HG03457 (cell line): ENCODE measurements at regions not wholly inside any gene's neighbourhood (a gene's known extent, or its start where the extent isn't known, plus 50 kb on each side); places are given as distances from the start of the nearest gene placed in this dataset.

Experiments
- ATAC-seq: cut with Tn5 transposase; IDR thresholded peaks from one replicate; pipeline ENCODE4 v1.9.1; 2021; ENCODE audit warnings: moderate number of reproducible peaks; ENCODE audit not compliant: unreplicated experiment

DNA sequence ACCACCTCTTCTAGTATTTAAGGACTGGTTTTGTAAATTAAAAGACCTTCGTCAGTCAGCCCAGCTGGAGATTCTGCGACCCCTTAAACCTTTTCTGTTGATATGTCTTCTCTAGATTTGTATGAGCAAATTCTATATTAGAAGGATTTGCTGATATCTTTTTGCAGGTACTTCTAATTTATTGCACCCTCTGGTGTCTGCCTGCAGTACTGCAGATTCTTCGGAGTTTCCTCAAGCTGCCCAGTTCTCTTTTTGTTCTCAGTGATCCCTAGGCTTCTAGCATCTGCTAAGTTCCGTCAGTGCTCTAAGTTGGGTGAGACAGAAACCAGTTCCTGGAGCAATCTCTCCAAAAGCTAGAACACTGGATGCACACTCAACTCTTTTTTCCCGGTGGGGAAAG, 545.2 kb downstream of the C4orf33 start:
- ATAC-seq: peak; percentile 81

DNA sequence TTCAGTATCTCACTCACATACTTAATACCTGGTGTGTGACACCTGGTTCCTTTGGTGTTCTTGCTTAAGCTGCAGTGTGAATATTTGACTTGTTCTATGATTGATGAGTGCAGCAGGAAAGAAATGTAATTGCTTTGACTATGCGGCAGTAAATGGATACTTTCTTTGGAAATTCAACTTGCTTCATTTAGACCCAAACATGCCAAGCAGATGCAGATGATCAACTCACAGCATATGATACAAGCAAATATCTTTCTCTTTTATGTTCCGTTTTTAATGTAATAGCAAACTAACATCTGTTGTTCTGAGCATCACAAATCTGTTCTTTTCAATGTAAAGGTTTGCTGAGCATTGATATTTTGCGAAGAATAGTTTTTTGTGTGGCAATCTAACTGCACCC, 549.5 kb downstream of the C4orf33 start:
- no peak for ATAC-seq

DNA sequence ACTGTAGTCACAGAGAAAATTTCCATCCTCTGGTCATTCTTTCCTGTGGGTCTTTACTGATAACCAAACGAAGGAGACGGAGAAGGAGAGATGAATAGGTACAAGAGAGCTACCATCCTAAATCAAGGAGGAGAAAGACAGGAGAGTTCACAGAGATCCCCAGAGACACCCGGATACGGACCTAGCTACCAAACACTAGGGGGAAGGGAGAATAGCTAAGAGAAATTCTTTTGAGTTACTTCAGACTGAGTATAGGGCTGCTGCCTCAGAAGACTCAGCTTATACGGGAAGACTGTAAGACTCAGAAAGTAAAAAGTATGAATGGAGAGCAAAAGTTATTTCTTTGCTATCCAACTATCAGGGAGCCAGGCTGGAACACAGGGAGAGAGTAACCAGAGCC, 572.1 kb downstream of the C4orf33 start:
- no peak for ATAC-seq

DNA sequence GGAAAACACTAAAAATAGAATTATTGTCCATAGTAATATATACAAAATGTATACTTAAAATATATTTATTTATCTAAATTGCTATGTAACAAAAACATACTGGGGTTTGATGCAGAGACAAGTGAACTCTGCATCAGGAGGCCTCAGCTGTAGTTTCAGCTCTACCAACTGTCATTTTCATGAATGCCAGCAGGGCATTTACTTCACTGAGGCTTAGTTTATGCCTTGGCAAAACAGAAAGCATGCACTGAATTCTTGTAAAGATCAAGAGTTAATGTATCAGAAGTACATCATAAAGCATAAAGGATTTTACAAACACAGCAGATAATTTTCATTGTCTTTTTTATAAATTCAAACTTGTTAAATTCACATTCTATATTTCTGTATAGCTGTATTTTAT, 577.0 kb downstream of the C4orf33 start:
- ATAC-seq: no peak

DNA sequence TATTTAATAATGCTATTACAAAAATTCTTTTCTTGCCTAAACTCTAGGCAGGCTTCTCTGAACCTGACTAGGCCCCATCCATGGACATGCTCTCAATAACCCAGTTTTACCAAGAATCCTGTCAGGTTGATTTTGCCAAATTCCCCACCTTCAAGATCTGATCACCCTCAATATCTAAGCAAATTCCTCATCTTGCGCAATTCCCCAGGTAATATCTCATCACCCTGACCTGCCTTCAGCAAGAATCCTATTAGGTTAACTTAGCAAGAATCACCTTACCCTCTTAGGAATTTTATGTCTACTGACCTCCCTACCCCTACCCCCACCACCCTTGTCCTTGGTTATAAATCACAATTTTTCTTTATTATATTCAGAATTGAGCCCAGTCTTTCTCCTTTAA, 579.1 kb downstream of the C4orf33 start:
- ATAC-seq: no peak

DNA sequence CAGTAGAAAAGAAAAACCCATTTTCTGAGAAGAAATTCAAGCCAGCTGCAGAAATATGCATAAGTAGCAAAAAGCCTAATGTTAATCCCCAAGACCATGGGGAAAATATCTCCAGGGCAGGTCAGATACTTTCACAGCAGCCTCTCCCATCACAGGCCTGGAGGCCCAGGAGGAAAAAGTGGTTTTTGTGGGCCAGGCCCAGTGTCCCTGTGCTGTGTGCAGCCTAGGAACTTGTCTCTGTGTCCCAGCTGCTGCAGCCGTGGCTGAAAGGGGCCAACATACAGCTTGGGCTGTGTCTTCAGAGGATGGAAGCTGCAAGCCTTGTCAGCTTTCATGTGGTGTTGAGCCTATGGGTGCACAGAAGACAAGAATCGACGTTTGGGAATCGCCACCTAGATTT, 581.0 kb downstream of the C4orf33 start:
- ATAC-seq: no peak

DNA sequence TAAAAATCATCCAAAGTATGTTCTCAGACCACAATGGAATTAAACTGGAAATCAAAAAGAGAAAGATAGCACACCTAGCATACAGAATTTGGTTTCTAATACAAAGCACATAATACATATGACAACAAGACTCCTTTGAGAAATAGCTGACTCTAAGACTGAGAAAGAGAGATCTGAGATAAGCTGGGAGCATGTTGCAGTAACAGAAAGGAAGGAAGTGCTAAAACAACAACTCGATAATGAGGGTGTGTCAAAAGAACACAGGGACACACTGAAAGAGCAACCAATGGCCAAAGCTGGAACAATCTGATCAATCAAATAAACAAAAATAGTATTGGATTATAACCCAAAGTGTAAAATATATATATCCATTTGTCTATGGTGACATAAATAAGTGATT, 586.6 kb downstream of the C4orf33 start:
- ATAC-seq: no peak

DNA sequence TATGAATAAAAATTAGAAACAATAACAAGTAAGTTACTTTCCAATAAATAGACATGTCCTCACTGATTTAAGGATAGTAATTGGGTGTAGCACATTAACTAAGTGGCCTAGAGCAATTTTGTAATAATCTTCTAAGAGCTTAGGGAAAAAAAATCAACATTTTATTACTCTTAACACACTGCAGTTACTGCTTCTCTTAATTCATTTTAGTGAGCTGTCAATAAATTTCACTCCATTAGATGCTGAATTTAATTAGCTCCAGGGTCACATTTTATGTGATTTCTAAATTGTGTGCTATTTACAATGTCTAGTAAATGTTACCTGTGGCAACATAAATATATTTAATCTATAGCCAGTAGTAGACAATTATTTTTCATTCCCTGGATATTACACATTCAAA, 612.0 kb downstream of the C4orf33 start:
- ATAC-seq: no peak

DNA sequence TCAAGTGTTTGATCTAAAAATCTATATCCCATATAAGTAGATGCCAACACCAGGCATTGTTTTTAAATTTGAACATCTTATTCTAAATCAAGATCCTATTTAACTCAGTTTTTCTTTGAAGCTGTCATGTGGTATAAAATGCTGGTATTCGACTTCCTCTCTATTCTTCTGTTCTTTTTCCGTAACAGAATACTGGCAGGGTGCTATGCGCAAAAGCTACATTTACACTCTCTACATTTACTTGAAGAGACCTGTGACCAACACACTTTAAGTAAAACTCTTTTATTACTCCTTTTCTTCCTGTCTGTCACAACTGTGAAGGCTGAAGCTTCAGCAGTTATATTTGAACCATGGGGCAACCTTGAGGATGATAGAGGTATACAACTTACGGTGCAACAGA, 612.8 kb downstream of the C4orf33 start:
- ATAC-seq: no peak

DNA sequence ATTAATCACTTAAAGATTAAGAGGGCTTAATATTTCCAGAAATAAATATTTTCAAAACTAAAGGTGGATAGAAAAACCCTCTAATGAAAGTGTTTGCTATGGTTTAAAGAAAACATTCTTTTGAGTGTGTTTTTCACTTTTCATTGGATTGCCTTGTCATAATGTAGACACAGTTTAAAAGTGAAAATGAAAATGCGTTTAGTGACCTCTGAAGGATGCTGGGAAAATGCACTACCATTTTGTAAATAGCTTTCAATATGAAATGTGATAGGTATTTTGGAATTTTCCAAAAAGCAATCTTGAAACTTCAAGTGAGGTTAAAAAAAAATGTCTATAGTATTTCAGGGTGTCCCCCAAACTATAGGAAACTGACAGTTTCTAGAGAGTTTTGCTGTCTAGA, 642.2 kb downstream of the C4orf33 start:
- no peak for ATAC-seq

DNA sequence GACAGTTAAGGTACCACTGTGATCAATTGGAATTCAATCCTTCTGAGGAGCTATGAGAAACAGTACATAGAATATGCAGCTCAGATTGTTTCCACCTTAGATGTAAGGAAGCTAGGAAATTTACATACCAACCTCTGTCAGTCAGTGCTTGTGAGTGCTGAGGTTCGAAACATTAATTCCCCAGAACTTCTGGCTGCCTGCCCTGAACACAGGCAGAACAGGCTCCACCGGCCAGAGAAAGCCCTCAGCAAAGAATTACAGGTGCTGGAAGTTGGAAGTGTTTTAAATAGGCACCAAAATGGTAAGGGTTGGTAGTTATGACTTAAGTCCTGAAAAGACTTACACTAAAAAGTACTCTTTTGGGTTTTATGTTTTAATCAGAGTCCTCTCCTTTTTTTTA, 651.8 kb downstream of the C4orf33 start:
- ATAC-seq: no peak

DNA sequence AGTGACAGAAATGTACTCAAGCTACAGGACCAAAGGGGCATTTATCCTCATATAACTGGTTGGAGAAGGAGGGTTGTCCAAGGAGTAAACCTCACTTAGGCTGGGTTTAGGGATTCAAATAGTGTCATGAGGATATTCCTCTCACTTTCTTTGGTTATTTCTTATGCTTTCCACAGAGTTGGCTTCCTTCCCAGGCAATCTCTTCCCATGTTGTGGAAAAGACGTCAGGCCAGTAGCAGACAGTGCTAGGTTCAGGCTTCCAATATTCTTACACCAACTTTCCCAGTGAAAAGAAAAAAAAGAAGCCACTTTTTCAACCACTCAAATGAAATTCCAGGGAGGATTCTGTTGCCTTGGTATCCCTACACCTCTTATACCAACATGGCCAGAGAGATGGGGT, 653.0 kb downstream of the C4orf33 start:
- no peak for ATAC-seq

DNA sequence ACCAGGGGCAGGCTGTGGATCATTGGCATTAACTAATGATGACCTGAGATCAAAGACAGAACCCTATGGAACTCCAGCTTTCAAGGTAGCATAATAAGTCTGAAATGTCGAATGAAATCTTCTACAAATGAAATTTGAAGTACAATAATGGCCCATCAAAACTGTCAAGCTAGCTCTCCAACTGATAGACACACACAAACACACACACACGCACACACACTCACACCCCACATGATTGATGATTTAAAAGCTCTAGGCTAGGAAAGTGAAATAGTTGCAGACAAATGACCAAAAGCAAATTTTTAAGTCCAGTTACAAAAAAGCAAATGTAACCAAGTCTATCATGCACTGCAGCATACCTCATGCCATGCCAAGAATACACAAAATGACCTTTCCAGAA, 655.7 kb downstream of the C4orf33 start:
- ATAC-seq: no peak

DNA sequence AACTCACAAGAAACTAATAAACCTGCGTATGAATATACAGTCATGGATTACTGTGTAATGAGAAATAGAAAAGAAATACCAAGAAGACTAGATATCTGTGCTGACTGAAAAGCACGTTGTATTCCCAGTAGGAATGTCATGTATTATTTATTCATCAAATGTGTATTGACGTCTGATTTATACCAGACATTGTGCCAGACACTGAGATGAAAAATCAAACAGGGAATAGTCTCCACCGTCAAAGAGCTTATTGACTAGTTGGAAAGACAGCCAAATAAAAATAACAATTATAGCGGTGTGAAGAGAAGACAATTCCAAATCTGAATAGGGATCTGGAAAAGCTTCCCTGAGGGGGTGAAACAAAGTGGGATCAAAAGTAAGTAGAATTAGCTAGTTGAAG, 687.6 kb downstream of the C4orf33 start:
- ATAC-seq: no peak

DNA sequence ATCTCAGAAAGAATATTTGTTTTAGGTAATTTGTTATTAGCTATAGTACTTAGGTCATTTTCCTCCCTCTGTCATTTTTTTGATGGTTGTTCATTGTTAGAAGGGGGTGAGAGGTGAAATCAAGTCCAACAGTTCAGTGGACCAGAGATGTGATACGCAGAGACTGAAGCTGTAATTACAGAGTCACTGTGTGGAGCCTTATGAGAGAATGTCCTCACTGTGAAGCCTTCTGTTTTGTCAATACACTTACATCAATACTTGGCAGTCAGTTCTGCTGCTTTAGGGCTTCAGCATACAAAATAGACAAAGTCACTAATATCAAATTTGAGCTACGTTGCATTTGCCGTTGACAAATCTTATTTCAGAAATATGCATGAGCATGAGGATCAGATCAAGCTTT, 692.5 kb downstream of the C4orf33 start:
- ATAC-seq: no peak

DNA sequence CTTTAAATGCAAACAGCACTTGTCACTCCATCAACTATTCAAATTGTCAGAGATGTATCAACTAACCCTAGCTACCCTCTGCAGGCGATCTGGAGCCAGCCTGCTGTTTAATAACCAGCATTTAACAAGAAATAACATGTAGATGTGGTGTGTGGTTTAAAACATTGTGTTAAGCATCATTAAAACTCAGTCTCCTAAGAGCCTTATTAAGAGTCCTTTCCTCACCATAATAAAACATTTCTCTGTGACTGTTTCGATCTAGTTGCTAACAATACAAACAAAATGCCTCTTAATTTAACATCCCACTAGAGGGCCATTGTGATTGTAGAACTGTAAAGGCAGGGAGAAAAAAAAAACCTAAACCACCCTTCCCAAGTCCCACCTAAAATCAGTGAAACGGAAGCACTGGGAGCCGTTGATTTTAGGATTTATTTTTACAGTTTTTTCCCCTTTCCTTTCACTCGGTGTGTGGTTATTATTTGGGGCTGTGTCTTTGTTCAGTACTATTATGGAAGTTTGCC, 708.6 kb downstream of the C4orf33 start:
- no peak for ATAC-seq

DNA sequence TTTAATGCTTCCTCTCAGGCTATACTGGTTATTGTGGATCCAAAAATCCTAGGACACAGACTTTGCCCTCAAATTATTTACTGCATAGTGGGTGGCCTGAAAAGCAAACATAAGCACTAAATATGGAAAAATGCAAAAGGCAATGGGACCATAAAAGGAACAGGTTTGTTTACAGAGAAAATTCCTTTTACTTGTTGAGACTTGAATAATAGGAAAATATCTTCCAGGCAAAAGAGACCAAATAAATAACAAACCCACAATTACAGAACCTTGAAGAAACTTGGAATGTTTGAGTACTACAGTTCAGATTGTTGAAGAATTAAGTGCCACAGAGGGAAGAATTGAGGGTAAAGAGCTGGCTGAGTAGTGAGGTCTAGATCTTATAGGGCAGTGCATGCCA, 711.0 kb downstream of the C4orf33 start:
- ATAC-seq: no peak

DNA sequence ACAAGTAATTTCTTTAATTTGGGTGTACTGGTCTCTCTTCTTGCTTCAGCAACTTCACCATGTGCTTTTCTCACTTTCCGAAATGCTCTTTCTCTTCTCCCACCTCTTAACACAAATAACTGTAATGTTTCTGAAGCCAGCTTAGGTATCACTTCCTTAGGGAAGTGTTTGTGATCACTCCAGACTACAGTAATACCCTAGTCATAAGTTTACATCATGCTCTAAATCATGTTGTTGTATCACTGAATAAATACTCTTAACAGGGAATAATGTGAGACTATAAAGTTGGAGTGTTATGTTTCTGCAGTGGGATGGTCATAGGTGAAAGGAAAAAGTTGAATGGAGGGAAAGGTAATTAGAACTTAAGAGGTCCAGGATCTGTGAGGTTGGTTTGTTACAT, 712.3 kb downstream of the C4orf33 start:
- ATAC-seq: no peak

DNA sequence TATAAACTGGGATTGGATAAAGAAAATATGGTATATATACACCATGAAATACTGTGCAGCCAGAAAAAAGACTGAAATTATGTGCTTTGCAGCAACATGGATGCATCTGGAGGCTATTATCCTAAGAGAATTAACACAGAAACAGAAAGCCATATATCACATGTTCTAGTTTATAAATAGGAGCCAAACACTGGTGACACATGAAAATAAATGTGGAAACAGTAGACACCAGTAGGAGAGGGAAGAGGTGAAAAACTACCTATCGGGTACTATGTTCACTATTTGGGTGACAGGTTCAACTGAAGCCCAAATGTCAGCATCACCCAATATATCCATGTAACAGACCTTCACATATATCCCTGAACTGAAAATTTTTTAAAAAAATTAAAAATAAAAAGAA, 725.1 kb downstream of the C4orf33 start:
- ATAC-seq: no peak

DNA sequence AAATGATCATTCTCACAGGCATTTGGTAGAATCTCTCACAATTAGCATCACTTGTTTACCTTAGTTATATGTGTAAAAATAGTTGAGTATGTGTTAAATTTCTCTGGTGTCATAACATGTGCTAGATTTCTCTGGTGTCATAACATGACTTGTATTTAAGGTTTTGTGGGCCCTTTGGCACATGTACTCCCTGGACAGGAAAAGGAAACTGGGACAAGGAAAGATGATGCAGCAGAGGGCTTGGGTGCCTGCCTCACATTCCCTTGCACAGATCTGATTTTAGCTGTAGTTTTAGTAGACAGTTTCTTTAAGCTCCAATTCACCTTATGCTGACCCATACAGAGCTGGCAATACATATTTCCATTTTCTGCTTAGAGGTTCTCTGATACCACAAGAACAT, 726.0 kb downstream of the C4orf33 start:
- no peak for ATAC-seq

DNA sequence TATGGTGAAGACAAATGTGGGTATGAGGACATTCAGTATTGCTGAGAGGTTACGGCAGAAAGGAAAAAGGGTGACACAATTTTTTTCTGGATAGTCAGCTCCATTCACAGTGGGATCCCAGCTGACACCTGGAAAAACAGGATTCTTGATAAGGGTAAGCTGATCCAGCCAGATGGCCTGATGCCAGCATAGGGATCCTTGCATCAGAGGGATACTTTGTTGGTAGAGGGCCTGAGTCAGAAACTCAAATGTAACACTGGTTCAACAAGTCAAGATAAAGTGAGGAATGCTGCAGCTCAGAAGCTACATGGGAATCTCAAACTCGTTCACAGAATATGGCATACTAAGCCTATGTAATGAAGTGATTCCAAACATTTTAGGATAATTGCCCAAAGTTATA, 726.7 kb downstream of the C4orf33 start:
- ATAC-seq: no peak

DNA sequence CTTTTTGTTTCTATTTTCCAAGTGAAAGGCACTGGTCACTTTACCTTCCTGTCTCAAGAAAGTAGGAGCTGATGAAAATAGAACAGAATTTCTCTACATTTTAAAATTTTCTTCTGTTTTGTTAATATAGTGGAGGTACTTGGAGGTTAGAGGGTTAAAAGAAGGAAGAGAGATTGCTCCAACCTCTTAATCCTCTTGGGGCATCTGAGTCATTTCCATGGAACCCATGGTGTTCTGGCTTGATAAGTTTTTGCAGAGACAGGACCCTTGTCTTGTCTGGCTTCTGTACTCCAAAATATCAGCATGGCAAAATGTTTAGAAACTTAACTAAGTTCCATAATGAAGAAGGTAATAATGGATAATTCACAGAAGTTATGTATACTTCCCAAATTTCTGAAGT, 727.2 kb downstream of the C4orf33 start:
- ATAC-seq: no peak

DNA sequence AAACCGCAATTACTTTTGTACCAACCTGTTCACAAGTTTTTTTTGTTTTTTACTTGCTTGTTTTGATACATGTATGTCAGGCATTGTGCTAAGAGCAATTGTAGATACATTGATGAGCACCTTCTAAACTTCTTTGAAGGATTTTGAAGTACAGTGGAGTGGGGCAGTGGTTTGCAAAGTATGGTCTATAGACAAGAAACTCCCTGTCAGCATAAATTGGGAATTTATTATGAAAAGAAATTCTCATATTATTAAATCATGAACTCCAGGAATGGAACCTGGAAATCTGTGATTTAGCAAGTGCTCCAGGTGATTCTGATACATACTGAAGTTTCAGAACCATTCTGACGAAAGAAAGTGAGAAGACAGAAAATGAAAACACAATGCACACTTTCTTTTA, 733.4 kb downstream of the C4orf33 start:
- ATAC-seq: no peak

DNA sequence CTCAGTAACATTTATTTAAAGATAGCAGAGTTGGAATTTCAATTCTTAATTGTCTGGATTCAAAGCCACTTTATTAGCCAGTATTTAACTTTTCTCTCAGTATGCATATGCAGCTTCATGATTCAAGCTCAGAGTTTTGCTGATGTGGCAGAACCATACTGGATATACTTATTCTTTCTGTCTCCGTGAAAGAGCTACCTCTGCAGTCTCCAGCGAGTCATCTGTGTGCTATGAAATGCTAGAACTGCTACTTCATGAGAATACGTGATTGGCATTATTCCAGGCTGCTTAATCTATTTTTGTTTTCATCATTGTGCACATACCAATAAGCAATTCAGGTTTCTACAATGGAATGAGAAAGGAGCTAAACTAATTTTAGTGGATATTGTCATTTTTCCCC, 743.7 kb downstream of the C4orf33 start:
- ATAC-seq: no peak
